Osteoblast (primary cell): ENCODE measurements at regions not wholly inside any gene's neighbourhood (a gene's known extent, or its start where the extent isn't known, plus 50 kb on each side); places are given as distances from the start of the nearest gene placed in this dataset.

Source experiments
- DNase-seq: peaks from one replicate; pipeline ENCODE4 v3.0.0; 2011; ENCODE audit warnings: low spot score, mixed read lengths; ENCODE audit not compliant: insufficient read length; ENCODE audit errors: missing footprints
- H2AFZ ChIP-seq: 2 replicates; pipeline ENCODE4 v1.6.0; 2011; ENCODE audit warnings: mild to moderate bottlenecking, low read length
- H3K27ac ChIP-seq: 2 replicates; pipeline ENCODE4 v1.5.1; 2011; ENCODE audit warnings: mild to moderate bottlenecking, low read depth, low read length, moderate library complexity
- H3K27me3 ChIP-seq: 2 replicates; pipeline ENCODE4 v1.6.0; 2012; ENCODE audit warnings: mild to moderate bottlenecking, control low read depth, inconsistent platforms, low read length, moderate library complexity; ENCODE audit not compliant: insufficient read depth
- H3K36me3 ChIP-seq: 2 replicates; pipeline ENCODE4 v1.5.1; 2011; ENCODE audit warnings: mild to moderate bottlenecking, low read length, control low read depth, moderate library complexity; ENCODE audit not compliant: insufficient read depth
- H3K4me1 ChIP-seq: 2 replicates; pipeline ENCODE4 v1.5.1; 2011; ENCODE audit warnings: mild to moderate bottlenecking, low read length, control low read depth, moderate library complexity; ENCODE audit not compliant: insufficient read depth
- H3K4me2 ChIP-seq: 2 replicates; pipeline ENCODE4 v1.6.0; 2011; ENCODE audit warnings: mild to moderate bottlenecking, low read length; ENCODE audit not compliant: insufficient read depth
- H3K4me3 ChIP-seq: fragments of 200-600 bp; sonication (generic); 3 replicates; pipeline ENCODE4 v1.5.1; 2012; ENCODE audit warnings: mild to moderate bottlenecking, low read length, inconsistent platforms; ENCODE audit not compliant: insufficient read depth
- H3K79me2 ChIP-seq: 2 replicates; pipeline ENCODE4 v1.6.0; 2012; ENCODE audit warnings: mild to moderate bottlenecking, low read length, control low read depth, inconsistent platforms; ENCODE audit not compliant: insufficient read depth
- H3K9me3 ChIP-seq: 2 replicates; pipeline ENCODE4 v1.5.1; 2011; ENCODE audit warnings: low read depth, low read length, control low read depth
- H4K20me1 ChIP-seq: 2 replicates; pipeline ENCODE4 v1.6.0; 2012; ENCODE audit warnings: mild to moderate bottlenecking, low read length, control low read depth; ENCODE audit not compliant: insufficient read depth
- CTCF ChIP-seq: IDR thresholded peaks from 2 replicates; pipeline ENCODE4 v1.5.1; 2011; ENCODE audit warnings: mild to moderate bottlenecking, low read depth, low read length, moderate library complexity; ENCODE audit errors: extremely low read depth

DNA sequence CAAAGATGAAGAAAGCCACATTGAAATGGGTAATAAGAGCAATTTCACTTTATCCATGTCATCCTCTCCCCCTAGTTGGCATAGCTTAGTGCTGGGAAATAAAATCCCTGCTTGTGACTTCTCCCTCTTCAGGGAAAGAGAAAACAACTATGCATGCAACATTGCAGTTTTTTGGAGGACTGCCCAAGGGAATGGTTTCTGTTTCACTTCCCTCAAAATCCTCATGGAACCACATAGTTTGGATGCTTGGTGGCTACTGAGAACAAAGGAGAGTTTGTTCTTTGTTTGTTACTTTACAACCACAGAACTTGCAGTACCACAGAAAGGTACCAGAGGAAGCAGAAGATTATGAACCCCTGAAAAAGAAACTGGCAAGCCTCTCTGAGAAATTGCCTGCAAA lies 384.6 kb upstream of the RORA start:
- Histone ChIP-seq H3K4me3 (no peak overlapping the region), H3K79me2 (no peaks in the 10 kb centered on the region), H3K9me3 (no peaks in the 10 kb centered on the region), H3K4me1 (no peaks in the 10 kb centered on the region), H4K20me1 (no peaks in the 10 kb centered on the region), H3K27ac (no peak overlapping the region), H3K27me3 (no peaks in the 10 kb centered on the region), H2AFZ (no peak overlapping the region), H3K4me2 (no peak overlapping the region), H3K36me3 (no peaks in the 10 kb centered on the region)
- no peak for DNase-seq
- no peak for TF ChIP-seq CTCF

GRCh38 chr15:61613138-61613537 lies 384.0 kb upstream of the RORA start:
- no peak overlapping the region for H3K4me2 ChIP-seq

GRCh38 chr15:61612111-61612510 lies 383.0 kb upstream of the RORA start:
- no peak for DNase-seq
- Histone ChIP-seq H3K9me3 (no peaks in the 10 kb centered on the region), H3K4me1 (no peaks in the 10 kb centered on the region), H3K79me2 (no peaks in the 10 kb centered on the region), H3K27ac (no peak overlapping the region), H3K27me3 (no peaks in the 10 kb centered on the region), H2AFZ (no peak overlapping the region), H4K20me1 (no peaks in the 10 kb centered on the region), H3K36me3 (no peaks in the 10 kb centered on the region), H3K4me3 (no peak overlapping the region), H3K4me2 (no peak overlapping the region)
- no peak for TF ChIP-seq CTCF

More at GRCh38 chr15:61613138-61613537, 384.0 kb upstream of the RORA start:
- no peak overlapping the region for H3K4me3 ChIP-seq
- DNase-seq: no peak
- TF ChIP-seq CTCF: no peak
- no peaks in the 10 kb centered on the region for H3K27me3 ChIP-seq
- H3K4me1 ChIP-seq: no peaks in the 10 kb centered on the region
- H3K9me3 ChIP-seq: no peaks in the 10 kb centered on the region
- H2AFZ ChIP-seq: no peak overlapping the region
- no peaks in the 10 kb centered on the region for H4K20me1 ChIP-seq
- H3K36me3 ChIP-seq: no peaks in the 10 kb centered on the region
- H3K27ac ChIP-seq: no peak overlapping the region
- no peaks in the 10 kb centered on the region for H3K79me2 ChIP-seq

DNA sequence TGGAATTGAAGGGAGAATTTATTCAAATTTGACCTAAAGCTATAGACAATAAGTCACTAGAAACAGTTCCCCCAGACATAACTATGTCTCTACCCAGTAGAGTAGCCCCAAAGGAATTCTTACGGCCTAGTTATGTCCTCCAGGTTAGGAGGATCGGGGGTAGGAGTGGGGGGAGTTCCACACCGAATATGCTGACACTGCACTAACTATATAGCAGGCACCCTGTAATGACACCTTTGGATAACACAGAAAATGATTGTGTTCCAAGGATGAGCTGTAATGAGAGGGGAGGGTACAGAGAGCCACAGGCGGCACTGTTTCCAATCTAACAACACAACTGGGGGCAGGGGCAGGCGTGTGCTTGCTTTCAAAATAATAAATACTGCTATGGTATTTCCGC lies 376.2 kb upstream of the RORA start:
- Histone ChIP-seq H3K4me2 (no peak overlapping the region), H3K4me3 (no peak overlapping the region), H3K27ac (no peak overlapping the region), H4K20me1 (no peaks in the 10 kb centered on the region), H3K4me1 (no peaks in the 10 kb centered on the region), H2AFZ (no peak overlapping the region), H3K27me3 (no peaks in the 10 kb centered on the region), H3K79me2 (no peaks in the 10 kb centered on the region), H3K36me3 (no peaks in the 10 kb centered on the region), H3K9me3 (no peaks in the 10 kb centered on the region)
- DNase-seq: no peak
- no peak for TF ChIP-seq CTCF
